SJSA1 (cell line): ENCODE measurements at regions not wholly inside any gene's neighbourhood (a gene's known extent, or its start where the extent isn't known, plus 50 kb on each side); places are given as distances from the start of the nearest gene placed in this dataset.

Experiments
- DNase-seq, 2 experiments: peaks; one replicate each; pipeline ENCODE4 v3.0.0-alpha.2; 2015 to 2020; ENCODE audit warnings: low spot score in 2 of 2, low read depth in 1 of 2
- H3K27ac ChIP-seq: fragments of 250-450 bp; sonication (Bioruptor Pico); 2 replicates; pipeline ENCODE4 v1.5.1; 2020; ENCODE audit warnings: mild to moderate bottlenecking, moderate library complexity
- H3K27me3 ChIP-seq: fragments of 250-450 bp; sonication (Bioruptor Pico); replicated peaks from 2 replicates; pipeline ENCODE4 v1.5.1; 2020; ENCODE audit warnings: mild to moderate bottlenecking, moderate library complexity
- H3K36me3 ChIP-seq: fragments of 250-450 bp; sonication (Bioruptor Pico); 2 replicates; pipeline ENCODE4 v1.5.1; 2020; ENCODE audit warnings: mild to moderate bottlenecking
- H3K4me1 ChIP-seq: fragments of 250-450 bp; sonication (Bioruptor Pico); replicated peaks from 2 replicates; pipeline ENCODE4 v1.6.1; 2021; ENCODE audit warnings: mild to moderate bottlenecking
- H3K4me3 ChIP-seq: fragments of 250-450 bp; sonication (Bioruptor Pico); 2 replicates; pipeline ENCODE4 v1.5.1; 2020; ENCODE audit warnings: mild to moderate bottlenecking
- H3K9me3 ChIP-seq: fragments of 250-450 bp; sonication (Bioruptor Pico); replicated peaks from 2 replicates; pipeline ENCODE4 v1.5.1; 2020; ENCODE audit warnings: mild to moderate bottlenecking

GRCh38 chr5:133662578-133662977 is 50.2 kb upstream of the FSTL4 start:
- H3K4me1 ChIP-seq: peaks cover 6% of the 10 kb centered on the region
- no peak overlapping the region for H3K27ac ChIP-seq
- no peaks in the 10 kb centered on the region for H3K9me3 ChIP-seq
- H3K27me3 ChIP-seq: no peaks in the 10 kb centered on the region
- H3K36me3 ChIP-seq: no peaks in the 10 kb centered on the region
- H3K4me3 ChIP-seq: no peak overlapping the region
- peak in 1 of 2 experiments; percentile 36 for DNase-seq
